ENCODE measurements at regions not wholly inside any gene's neighbourhood (a gene's known extent, or its start where the extent isn't known, plus 50 kb on each side); places are given as distances from the start of the nearest gene placed in this dataset.
"Not testable (repeated sequence)": the region's sequence is repeated elsewhere in the genome, so short reads cannot be mapped to it uniquely, and the experiment has no call there.

- Mint-ChIP-seq H3K4me1 (no peaks in the 10 kb centered on the region), H3K4me3 (no peak overlapping the region), H3K27me3 (no peaks in the 10 kb centered on the region), H3K27ac (no peak overlapping the region), H3K36me3 (no peaks in the 10 kb centered on the region), H3K9me3 (peaks cover 6% of the 10 kb centered on the region)
- CTCF ChIA-PET: no interaction called here
- DNase-seq: no peak
Observed at GRCh38 chr13:31588316-31588715, 151.0 kb upstream of the RXFP2 start.

- Mint-ChIP-seq H3K4me1 (no peaks in the 10 kb centered on the region), H3K36me3 (no peaks in the 10 kb centered on the region), H3K4me3 (no peak overlapping the region), H3K9me3 (peaks cover 6% of the 10 kb centered on the region), H3K27ac (no peak overlapping the region), H3K27me3 (no peaks in the 10 kb centered on the region)
- DNase-seq: no peak
- CTCF ChIA-PET: no interaction called here
Observed at GRCh38 chr13:31588893-31589292, 150.4 kb upstream of the RXFP2 start.

GRCh38 chr13:31591642-31592233 lies 147.6 kb upstream of the RXFP2 start:
- Mint-ChIP-seq H3K9me3 (peaks cover 3% of the 10 kb centered on the region), H3K36me3 (no peaks in the 10 kb centered on the region), H3K4me3 (no peak overlapping the region), H3K27me3 (no peaks in the 10 kb centered on the region), H3K27ac (no peak overlapping the region), H3K4me1 (no peaks in the 10 kb centered on the region)
- DNase-seq: no peak
- CTCF ChIA-PET: no interaction called here

- CTCF ChIA-PET: no interaction called here
- peaks cover 3% of the 10 kb centered on the region for H3K9me3 Mint-ChIP-seq
- H3K27ac Mint-ChIP-seq: no peak overlapping the region
- H3K27me3 Mint-ChIP-seq: no peaks in the 10 kb centered on the region
- no peaks in the 10 kb centered on the region for H3K4me1 Mint-ChIP-seq
- H3K36me3 Mint-ChIP-seq: no peaks in the 10 kb centered on the region
- H3K4me3 Mint-ChIP-seq: no peak overlapping the region
- no peak for DNase-seq
Observed at GRCh38 chr13:31594056-31594455, 145.3 kb upstream of the RXFP2 start.

GRCh38 chr13:31595563-31595962 lies 143.8 kb upstream of the RXFP2 start:
- peaks cover 3% of the 10 kb centered on the region for H3K9me3 Mint-ChIP-seq
- CTCF ChIA-PET: no interaction called here
- no peaks in the 10 kb centered on the region for H3K27me3 Mint-ChIP-seq
- H3K27ac Mint-ChIP-seq: no peak overlapping the region
- H3K4me1 Mint-ChIP-seq: no peaks in the 10 kb centered on the region
- no peak overlapping the region for H3K4me3 Mint-ChIP-seq
- no peaks in the 10 kb centered on the region for H3K36me3 Mint-ChIP-seq
- DNase-seq: no peak

GRCh38 chr13:31598990-31599389 lies 140.3 kb upstream of the RXFP2 start:
- H3K9me3 Mint-ChIP-seq: no peaks in the 10 kb centered on the region
- no peaks in the 10 kb centered on the region for H3K4me1 Mint-ChIP-seq
- H3K27ac Mint-ChIP-seq: no peak overlapping the region
- CTCF ChIA-PET: no interaction called here
- DNase-seq: no peak
- no peaks in the 10 kb centered on the region for H3K27me3 Mint-ChIP-seq
- no peak overlapping the region for H3K4me3 Mint-ChIP-seq
- H3K36me3 Mint-ChIP-seq: no peaks in the 10 kb centered on the region

GRCh38 chr13:31605076-31605860 lies 134.1 kb upstream of the RXFP2 start:
- Mint-ChIP-seq H3K36me3 (no peaks in the 10 kb centered on the region), H3K9me3 (peaks cover 6% of the 10 kb centered on the region), H3K27ac (no peak overlapping the region), H3K4me3 (no peak overlapping the region), H3K27me3 (no peaks in the 10 kb centered on the region), H3K4me1 (no peaks in the 10 kb centered on the region)
- CTCF ChIA-PET: no interaction called here
- no peak for DNase-seq

- DNase-seq, H3K36me3 Mint-ChIP-seq, CTCF ChIA-PET, H3K27ac Mint-ChIP-seq, H3K4me3 Mint-ChIP-seq, H3K9me3 Mint-ChIP-seq, H3K4me1 Mint-ChIP-seq, H3K27me3 Mint-ChIP-seq: not testable (repeated sequence)
Observed at GRCh38 chr13:31607531-31607930, 131.8 kb upstream of the RXFP2 start.

GRCh38 chr13:31608780-31609179 lies 130.5 kb upstream of the RXFP2 start:
- DNase-seq, CTCF ChIA-PET, H3K9me3 Mint-ChIP-seq, H3K4me1 Mint-ChIP-seq, H3K27ac Mint-ChIP-seq, H3K27me3 Mint-ChIP-seq, H3K4me3 Mint-ChIP-seq, H3K36me3 Mint-ChIP-seq: not testable (repeated sequence)

GRCh38 chr13:31610270-31610998 lies 128.9 kb upstream of the RXFP2 start:
- Mint-ChIP-seq H3K4me1 (no peaks in the 10 kb centered on the region), H3K9me3 (peaks cover 9% of the 10 kb centered on the region), H3K4me3 (no peak overlapping the region), H3K27ac (no peak overlapping the region), H3K36me3 (no peaks in the 10 kb centered on the region), H3K27me3 (no peaks in the 10 kb centered on the region)
- CTCF ChIA-PET: no interaction called here
- DNase-seq: no peak

GRCh38 chr13:31611214-31611613 lies 128.1 kb upstream of the RXFP2 start:
- no peak for DNase-seq
- peaks cover 9% of the 10 kb centered on the region for H3K9me3 Mint-ChIP-seq
- no peaks in the 10 kb centered on the region for H3K4me1 Mint-ChIP-seq
- no peak overlapping the region for H3K4me3 Mint-ChIP-seq
- CTCF ChIA-PET: no interaction called here
- H3K27ac Mint-ChIP-seq: no peak overlapping the region
- H3K36me3 Mint-ChIP-seq: no peaks in the 10 kb centered on the region
- no peaks in the 10 kb centered on the region for H3K27me3 Mint-ChIP-seq

- Mint-ChIP-seq H3K4me3 (no peak overlapping the region), H3K4me1 (no peaks in the 10 kb centered on the region), H3K27ac (no peak overlapping the region), H3K9me3 (peaks cover 5% of the 10 kb centered on the region), H3K36me3 (no peaks in the 10 kb centered on the region), H3K27me3 (no peaks in the 10 kb centered on the region)
- no peak for DNase-seq
- CTCF ChIA-PET: no interaction called here
Observed at GRCh38 chr13:31614073-31614472, 125.3 kb upstream of the RXFP2 start.

- Mint-ChIP-seq H3K9me3 (peaks cover 5% of the 10 kb centered on the region), H3K4me1 (no peaks in the 10 kb centered on the region), H3K27ac (no peak overlapping the region), H3K4me3 (no peak overlapping the region), H3K27me3 (no peaks in the 10 kb centered on the region), H3K36me3 (no peaks in the 10 kb centered on the region)
- CTCF ChIA-PET: no interaction called here
- DNase-seq: no peak
Observed at GRCh38 chr13:31614704-31615103, 124.6 kb upstream of the RXFP2 start.

GRCh38 chr13:31625115-31625514 lies 114.2 kb upstream of the RXFP2 start:
- H3K27ac Mint-ChIP-seq: no peak overlapping the region

More at GRCh38 chr13:31625115-31625514, 114.2 kb upstream of the RXFP2 start:
- DNase-seq: no peak
- no peaks in the 10 kb centered on the region for H3K36me3 Mint-ChIP-seq
- no peak overlapping the region for H3K4me3 Mint-ChIP-seq
- H3K4me1 Mint-ChIP-seq: no peaks in the 10 kb centered on the region
- CTCF ChIA-PET: no interaction called here
- H3K9me3 Mint-ChIP-seq: peaks cover 1% of the 10 kb centered on the region
- no peaks in the 10 kb centered on the region for H3K27me3 Mint-ChIP-seq

Data from activated naive CD4-positive, alpha-beta T cell treated with anti-CD3 and anti-CD28 coated beads, Interleukin-2, amount 10 ng/mL, durations not matched to agents 7 days and 5 days (primary cell).